ENCODE measurements at regions not wholly inside any gene's neighbourhood (a gene's known extent, or its start where the extent isn't known, plus 50 kb on each side); places are given as distances from the start of the nearest gene placed in this dataset.

DNA sequence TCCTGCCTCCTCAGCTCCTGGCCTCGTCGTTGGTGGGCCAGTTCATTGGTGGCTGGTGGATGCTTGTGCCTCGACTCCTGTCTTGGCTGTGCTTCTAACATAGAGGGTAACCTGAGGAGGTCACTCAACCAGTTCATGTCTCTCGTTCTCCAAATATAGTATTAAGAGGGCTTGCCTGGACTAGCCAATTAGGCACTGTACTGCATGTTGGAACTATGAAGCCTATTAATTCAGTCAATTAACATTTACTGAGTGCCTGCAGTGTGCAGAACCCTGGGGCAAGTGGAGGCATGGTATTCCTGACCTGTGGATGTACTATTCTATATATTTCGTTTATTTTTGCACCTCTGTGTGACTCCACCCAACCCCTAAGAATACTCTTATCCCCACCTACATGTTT, 89.9 kb upstream of the PELI1 start:
- H3K79me2 ChIP-seq, result no peaks in the 10 kb centered on the region
- H3K4me2 ChIP-seq, result no peak overlapping the region
- H3K9me3 ChIP-seq (ENCODE audit: low read depth), result no peaks in the 10 kb centered on the region
- no peak for TF ChIP-seq EZH2phosphoT487 (IDR thresholded peaks at IDR 0.05; ENCODE audit: low read depth, severe bottlenecking, unreplicated experiment)
- no peak for TF ChIP-seq EZH2 (IDR thresholded peaks at IDR 0.05; ENCODE audit: borderline replicate concordance)
- TF ChIP-seq, protein P1, sequence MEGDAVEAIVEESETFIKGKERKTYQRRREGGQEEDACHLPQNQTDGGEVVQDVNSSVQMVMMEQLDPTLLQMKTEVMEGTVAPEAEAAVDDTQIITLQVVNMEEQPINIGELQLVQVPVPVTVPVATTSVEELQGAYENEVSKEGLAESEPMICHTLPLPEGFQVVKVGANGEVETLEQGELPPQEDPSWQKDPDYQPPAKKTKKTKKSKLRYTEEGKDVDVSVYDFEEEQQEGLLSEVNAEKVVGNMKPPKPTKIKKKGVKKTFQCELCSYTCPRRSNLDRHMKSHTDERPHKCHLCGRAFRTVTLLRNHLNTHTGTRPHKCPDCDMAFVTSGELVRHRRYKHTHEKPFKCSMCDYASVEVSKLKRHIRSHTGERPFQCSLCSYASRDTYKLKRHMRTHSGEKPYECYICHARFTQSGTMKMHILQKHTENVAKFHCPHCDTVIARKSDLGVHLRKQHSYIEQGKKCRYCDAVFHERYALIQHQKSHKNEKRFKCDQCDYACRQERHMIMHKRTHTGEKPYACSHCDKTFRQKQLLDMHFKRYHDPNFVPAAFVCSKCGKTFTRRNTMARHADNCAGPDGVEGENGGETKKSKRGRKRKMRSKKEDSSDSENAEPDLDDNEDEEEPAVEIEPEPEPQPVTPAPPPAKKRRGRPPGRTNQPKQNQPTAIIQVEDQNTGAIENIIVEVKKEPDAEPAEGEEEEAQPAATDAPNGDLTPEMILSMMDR (IDR thresholded peaks at IDR 0.05; ENCODE audit: poor library complexity), result no peak
- H3K27me3 ChIP-seq, result no peaks in the 10 kb centered on the region
- no peak for DNase-seq (ENCODE audit: low spot score)
- 87% methylated on average over 5 of the region's 5 CpGs for WGBS (ENCODE audit: low lambda C conversion rate, missing lambda C conversion rate)
- H3K9me2 ChIP-seq (replicated peaks; ENCODE audit: insufficient read depth), result no peaks in the 10 kb centered on the region
- no peaks in the 10 kb centered on the region for H4K20me1 ChIP-seq (ENCODE audit: insufficient read depth, poor library complexity, severe bottlenecking)
- no peak overlapping the region for H3K4me3 ChIP-seq
- H3K4me1 ChIP-seq (ENCODE audit: insufficient read depth), result peaks cover 5% of the 10 kb centered on the region
- H2AFZ ChIP-seq, result no peak overlapping the region
- H3K27ac ChIP-seq, result peak overlapping the region; percentile 20
- H3K36me3 ChIP-seq (replicated peaks; ENCODE audit: insufficient read depth, low read depth), result no peaks in the 10 kb centered on the region

DNA sequence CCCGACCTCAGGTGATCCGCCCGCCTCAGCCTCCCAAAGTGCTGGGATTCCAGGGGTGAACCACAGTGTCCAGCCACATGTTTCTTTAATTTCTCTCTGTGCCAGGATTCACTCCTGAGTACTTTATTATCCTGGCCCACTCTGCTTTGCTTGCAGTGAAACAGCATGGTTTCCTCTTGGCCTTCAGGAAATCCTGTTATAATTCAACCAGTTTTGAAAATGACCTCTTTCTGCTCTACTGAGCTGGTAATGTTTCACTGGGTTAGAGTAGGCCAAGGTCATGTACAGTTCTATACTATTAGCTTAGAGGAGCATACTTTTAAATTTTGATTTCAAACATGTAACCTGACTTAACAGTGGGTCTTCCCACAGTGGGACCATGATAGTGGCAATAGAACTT, 90.6 kb upstream of the PELI1 start:
- Histone ChIP-seq H4K20me1 (ENCODE audit: insufficient read depth, poor library complexity, severe bottlenecking) (no peaks in the 10 kb centered on the region), H3K4me3 (no peak overlapping the region), H3K27ac (no peak overlapping the region), H3K9me2 (replicated peaks; ENCODE audit: insufficient read depth) (no peaks in the 10 kb centered on the region), H3K79me2 (no peaks in the 10 kb centered on the region), H3K9me3 (ENCODE audit: low read depth) (no peaks in the 10 kb centered on the region), H3K36me3 (replicated peaks; ENCODE audit: insufficient read depth, low read depth) (no peaks in the 10 kb centered on the region), H2AFZ (no peak overlapping the region), H3K27me3 (no peaks in the 10 kb centered on the region), H3K4me2 (no peak overlapping the region), H3K4me1 (ENCODE audit: insufficient read depth) (peaks cover 5% of the 10 kb centered on the region)
- WGBS (ENCODE audit: low lambda C conversion rate, missing lambda C conversion rate), result 77% methylated on average over 3 of the region's 3 CpGs
- TF ChIP-seq EZH2 (IDR thresholded peaks at IDR 0.05; ENCODE audit: borderline replicate concordance), result no peak
- TF ChIP-seq, protein P1 (IDR thresholded peaks at IDR 0.05; ENCODE audit: poor library complexity), result no peak
- no peak for TF ChIP-seq EZH2phosphoT487 (IDR thresholded peaks at IDR 0.05; ENCODE audit: low read depth, severe bottlenecking, unreplicated experiment)
- DNase-seq (ENCODE audit: low spot score), result no peak

DNA sequence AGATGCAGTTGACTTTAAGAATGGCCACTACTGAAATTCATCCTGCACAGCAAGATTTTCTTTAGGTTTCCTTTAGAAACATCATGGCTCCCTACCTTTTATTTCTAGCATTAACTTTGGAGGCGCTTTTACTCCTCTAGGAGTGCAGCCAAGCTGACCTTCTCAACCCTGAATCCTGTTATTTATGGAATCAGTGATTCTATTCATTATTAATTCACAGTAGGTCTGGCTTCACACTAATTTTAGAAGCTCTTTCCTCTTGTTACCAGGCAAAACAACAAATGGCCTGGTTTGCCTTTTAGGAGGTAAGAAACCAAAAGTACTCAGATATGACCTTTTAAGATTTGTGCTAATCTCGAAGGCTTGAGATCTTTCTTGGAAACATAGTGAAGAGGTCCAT, 93.0 kb upstream of the PELI1 start:
- no peaks in the 10 kb centered on the region for H3K9me3 ChIP-seq (ENCODE audit: low read depth)
- no peaks in the 10 kb centered on the region for H4K20me1 ChIP-seq (ENCODE audit: insufficient read depth, poor library complexity, severe bottlenecking)
- H3K27me3 ChIP-seq, result no peaks in the 10 kb centered on the region
- no peak overlapping the region for H3K27ac ChIP-seq
- no peak overlapping the region for H2AFZ ChIP-seq
- H3K4me3 ChIP-seq, result no peak overlapping the region
- no peak for TF ChIP-seq EZH2 (IDR thresholded peaks at IDR 0.05; ENCODE audit: borderline replicate concordance)
- TF ChIP-seq, protein P1 (IDR thresholded peaks at IDR 0.05; ENCODE audit: poor library complexity), result no peak
- TF ChIP-seq EZH2phosphoT487 (IDR thresholded peaks at IDR 0.05; ENCODE audit: low read depth, severe bottlenecking, unreplicated experiment), result no peak
- WGBS (ENCODE audit: low lambda C conversion rate, missing lambda C conversion rate), result 97% methylated on average over 2 of the region's 2 CpGs
- no peaks in the 10 kb centered on the region for H3K79me2 ChIP-seq
- no peak overlapping the region for H3K4me2 ChIP-seq
- H3K9me2 ChIP-seq (replicated peaks; ENCODE audit: insufficient read depth), result no peaks in the 10 kb centered on the region
- H3K4me1 ChIP-seq (ENCODE audit: insufficient read depth), result peaks cover 5% of the 10 kb centered on the region
- DNase-seq (ENCODE audit: low spot score), result no peak
- no peaks in the 10 kb centered on the region for H3K36me3 ChIP-seq (replicated peaks; ENCODE audit: insufficient read depth, low read depth)

- H3K27ac ChIP-seq, result no peak overlapping the region
- no peaks in the 10 kb centered on the region for H3K9me2 ChIP-seq (replicated peaks; ENCODE audit: insufficient read depth)
- H3K27me3 ChIP-seq, result no peaks in the 10 kb centered on the region
- no peaks in the 10 kb centered on the region for H4K20me1 ChIP-seq (ENCODE audit: insufficient read depth, poor library complexity, severe bottlenecking)
- H3K4me1 ChIP-seq (ENCODE audit: insufficient read depth), result peaks cover 3% of the 10 kb centered on the region
- H3K4me2 ChIP-seq, result no peak overlapping the region
- DNase-seq (ENCODE audit: low spot score), result no peak
- TF ChIP-seq EZH2phosphoT487 (IDR thresholded peaks at IDR 0.05; ENCODE audit: low read depth, severe bottlenecking, unreplicated experiment) (no peak), EZH2 (IDR thresholded peaks at IDR 0.05; ENCODE audit: borderline replicate concordance) (no peak)
- TF ChIP-seq, protein P1 (IDR thresholded peaks at IDR 0.05; ENCODE audit: poor library complexity), result no peak
- no peaks in the 10 kb centered on the region for H3K36me3 ChIP-seq (replicated peaks; ENCODE audit: insufficient read depth, low read depth)
- no peaks in the 10 kb centered on the region for H3K79me2 ChIP-seq
- H2AFZ ChIP-seq, result no peak overlapping the region
- H3K4me3 ChIP-seq, result no peak overlapping the region
- H3K9me3 ChIP-seq (ENCODE audit: low read depth), result no peaks in the 10 kb centered on the region
- WGBS (ENCODE audit: low lambda C conversion rate, missing lambda C conversion rate), result over 99% methylated on average over 4 of the region's 4 CpGs
Measured at GRCh38 chr2:64238799-64239198, 94.6 kb upstream of the PELI1 start.
